Common myeloid progenitor, CD34-positive (primary cell): ENCODE measurements at regions not wholly inside any gene's neighbourhood (a gene's known extent, or its start where the extent isn't known, plus 50 kb on each side); places are given as distances from the start of the nearest gene placed in this dataset.
A peak's percentile ranks its signal among the peaks of the same experiment; 100 is the strongest.

Source experiments
- CTCF ChIA-PET: fragments of 350-600 bp; sonication (Branson Sonifier 250); formaldehyde crosslinking; loops from one replicate; lab custom pipeline; 2021; ENCODE audit warnings: antibody characterized with exemption; lab: Charles Lee
- POLR2A ChIA-PET: fragments of 350-600 bp; sonication (Branson Sonifier 250); formaldehyde crosslinking; loops from one replicate; lab custom pipeline; 2021; ENCODE audit warnings: antibody characterized with exemption; lab: Charles Lee
- DNase-seq, 3 donors: peaks; one replicate each; pipeline versions ENCODE4 v3.0.0 to v3.0.0-alpha.2; 2013
- H3K27ac ChIP-seq, 2 experiments: 1 replicate in 1 of 2; 2 replicates in 1 of 2; pipeline ENCODE4 v1.7.0; 2013; ENCODE audit warnings: inconsistent platforms in 2 of 2, low read length in 2 of 2, mild to moderate bottlenecking in 2 of 2, low read depth in 1 of 2, moderate library complexity in 1 of 2; ENCODE audit not compliant: severe bottlenecking in 2 of 2, insufficient read depth in 1 of 2, poor library complexity in 1 of 2
- H3K27me3 ChIP-seq, 5 experiments: replicated peaks in 2 of 5; 1 replicate in 3 of 5; 2 replicates in 2 of 5; pipeline versions ENCODE4 v1.6.1 to v1.7.0; 2013; ENCODE audit warnings: low read length in 4 of 5, mild to moderate bottlenecking in 2 of 5, moderate library complexity in 2 of 5, inconsistent platforms in 1 of 5; ENCODE audit not compliant: insufficient read depth in 5 of 5, control insufficient read depth in 4 of 5
- H3K36me3 ChIP-seq, 4 experiments: 1 replicate in 2 of 4; 2 replicates in 2 of 4; pipeline versions ENCODE4 v1.6.1 to v1.7.0; 2013; ENCODE audit warnings: low read length in 3 of 4, control low read depth in 1 of 4, mild to moderate bottlenecking in 1 of 4; ENCODE audit not compliant: control insufficient read depth in 4 of 4, insufficient read depth in 4 of 4
- H3K4me1 ChIP-seq, 4 experiments: 1 replicate in 3 of 4; 2 replicates in 1 of 4; pipeline versions ENCODE4 v1.6.1 to v1.7.1; 2013; ENCODE audit warnings: low read length in 3 of 4, mild to moderate bottlenecking in 3 of 4, control low read depth in 1 of 4, inconsistent platforms in 1 of 4, moderate library complexity in 1 of 4; ENCODE audit not compliant: control insufficient read depth in 4 of 4, insufficient read depth in 4 of 4; ENCODE audit errors: control extremely low read depth in 1 of 4
- H3K4me3 ChIP-seq, 7 experiments: 1 replicate in 4 of 7; 2 replicates in 3 of 7; pipeline versions ENCODE4 v1.5.1 to v1.7.0; 2013; ENCODE audit warnings: mild to moderate bottlenecking in 7 of 7, low read length in 6 of 7, moderate library complexity in 6 of 7, inconsistent platforms in 2 of 7, low read depth in 2 of 7, control low read depth in 1 of 7; ENCODE audit not compliant: insufficient read depth in 4 of 7, control insufficient read depth in 1 of 7; ENCODE audit errors: extremely low read depth in 1 of 7
- H3K9me3 ChIP-seq, 5 experiments: 1 replicate in 4 of 5; 2 replicates in 1 of 5; pipeline versions ENCODE4 v1.6.1 to v1.7.1; 2013; ENCODE audit warnings: low read length in 4 of 5, mild to moderate bottlenecking in 2 of 5, inconsistent platforms in 1 of 5, low read depth in 1 of 5, moderate library complexity in 1 of 5; ENCODE audit not compliant: control insufficient read depth in 4 of 5, insufficient read depth in 2 of 5; ENCODE audit errors: control extremely low read depth in 1 of 5
- WGBS: methylation state at CpG from one replicate; pipeline ENCODE4 v1.1.5; 2013; ENCODE audit not compliant: insufficient coverage; 5-methylcytosine and 5-hydroxymethylcytosine counted together

- ChIA-PET POLR2A (no interaction called here), CTCF (interaction anchor here (1.0 kb wide), 1 partner anchor 13 kb away, joined by 3 read pairs; no protein-coding TSS in a partner anchor)
- Histone ChIP-seq H3K9me3 (no peaks in the 10 kb centered on the region), H3K27me3 (no peaks in the 10 kb centered on the region), H3K4me1 (peaks cover 0 to 5% (median 0%) of the 10 kb centered on the region in 4 experiments), H3K4me3 (no peak overlapping the region), H3K36me3 (no peaks in the 10 kb centered on the region), H3K27ac (no peak overlapping the region)
- DNase-seq = no peak
- WGBS = no CpG with 5 or more reads among the region's 3 CpGs
Measured at GRCh38 chr1:96992871-96993270, 271.3 kb downstream of the PTBP2 start.

- H3K27me3 ChIP-seq = no peaks in the 10 kb centered on the region
- peaks cover 0 to 6% (median 0%) of the 10 kb centered on the region in 4 experiments for H3K4me1 ChIP-seq
- no peaks in the 10 kb centered on the region for H3K9me3 ChIP-seq
- ChIA-PET POLR2A (no interaction called here), CTCF (no interaction called here)
- H3K4me3 ChIP-seq = no peak overlapping the region
- H3K36me3 ChIP-seq = no peaks in the 10 kb centered on the region
- WGBS = 50% methylated on average over 2 of the region's 3 CpGs
- DNase-seq = no peak
- no peak overlapping the region for H3K27ac ChIP-seq
Measured at GRCh38 chr1:96995351-96995750, 273.8 kb downstream of the PTBP2 start.

GRCh38 chr1:96996001-96996400 is 274.4 kb downstream of the PTBP2 start:
- Histone ChIP-seq H3K27me3 (no peaks in the 10 kb centered on the region), H3K27ac (no peak overlapping the region), H3K4me3 (no peak overlapping the region), H3K9me3 (no peaks in the 10 kb centered on the region), H3K4me1 (peaks cover 0 to 6% (median 0%) of the 10 kb centered on the region in 4 experiments), H3K36me3 (no peaks in the 10 kb centered on the region)
- ChIA-PET CTCF (no interaction called here), POLR2A (no interaction called here)
- WGBS = no CpG with 5 or more reads among the region's 1 CpG
- DNase-seq = no peak

GRCh38 chr1:96997717-96998116 is 276.1 kb downstream of the PTBP2 start:
- Histone ChIP-seq H3K27ac (no peak overlapping the region), H3K4me3 (peak overlapping the region in 1 of 7 experiments; percentile 48), H3K4me1 (peaks cover 0 to 6% (median 0%) of the 10 kb centered on the region in 4 experiments), H3K27me3 (no peaks in the 10 kb centered on the region), H3K9me3 (no peaks in the 10 kb centered on the region), H3K36me3 (no peaks in the 10 kb centered on the region)
- WGBS = 7% methylated on average over 5 of the region's 7 CpGs
- ChIA-PET CTCF (interaction anchor here (1.3 kb wide), 1 partner anchor 17 kb away, joined by 3 read pairs; no protein-coding TSS in a partner anchor), POLR2A (no interaction called here)
- DNase-seq = peak in 2 of 3 donors; percentile 11 to 24

- no peaks in the 10 kb centered on the region for H3K9me3 ChIP-seq
- DNase-seq = no peak
- ChIA-PET POLR2A (no interaction called here), CTCF (no interaction called here)
- no peak overlapping the region for H3K27ac ChIP-seq
- H3K4me1 ChIP-seq = peaks cover 0 to 6% (median 0%) of the 10 kb centered on the region in 4 experiments
- no peaks in the 10 kb centered on the region for H3K36me3 ChIP-seq
- no peaks in the 10 kb centered on the region for H3K27me3 ChIP-seq
- H3K4me3 ChIP-seq = no peak overlapping the region
- WGBS = 100% methylated on average over 3 of the region's 3 CpGs
Measured at GRCh38 chr1:96998466-96998865, 276.9 kb downstream of the PTBP2 start.

GRCh38 chr1:96999191-96999590 is 277.6 kb downstream of the PTBP2 start:
- POLR2A ChIA-PET = no interaction called here

GRCh38 chr1:97004054-97004453 is 282.5 kb downstream of the PTBP2 start:
- POLR2A ChIA-PET = no interaction called here
- H3K9me3 ChIP-seq = no peaks in the 10 kb centered on the region
- H3K4me3 ChIP-seq = no peak overlapping the region
- no peaks in the 10 kb centered on the region for H3K36me3 ChIP-seq
- 100% methylated on average over 1 of the region's 2 CpGs for WGBS
- no peaks in the 10 kb centered on the region for H3K27me3 ChIP-seq
- H3K4me1 ChIP-seq = no peaks in the 10 kb centered on the region
- CTCF ChIA-PET = no interaction called here
- H3K27ac ChIP-seq = no peak overlapping the region
- no peak for DNase-seq

More at GRCh38 chr1:96999191-96999590, 277.6 kb downstream of the PTBP2 start:
- H3K27me3 ChIP-seq = no peaks in the 10 kb centered on the region
- H3K27ac ChIP-seq = no peak overlapping the region
- no peaks in the 10 kb centered on the region for H3K9me3 ChIP-seq
- no peaks in the 10 kb centered on the region for H3K36me3 ChIP-seq
- no CpG with 5 or more reads among the region's 2 CpGs for WGBS
- DNase-seq = no peak
- no peak overlapping the region for H3K4me3 ChIP-seq
- H3K4me1 ChIP-seq = peaks cover 0 to 6% (median 0%) of the 10 kb centered on the region in 4 experiments
- CTCF ChIA-PET = no interaction called here
